Smooth muscle cell (in vitro differentiated cells): ENCODE measurements at regions not wholly inside any gene's neighbourhood (a gene's known extent, or its start where the extent isn't known, plus 50 kb on each side); places are given as distances from the start of the nearest gene placed in this dataset.

Experiments
- DNase-seq: peaks from one replicate; lab custom pipeline; 2025; ENCODE audit not compliant: unreplicated experiment; lab: John Stamatoyannopoulos, UW
- H2AFZ ChIP-seq: fragments of 200-600 bp; sonication (generic); 2 replicates; pipeline ENCODE4 v1.6.0; 2016; ENCODE audit warnings: antibody characterized with exemption, low read depth, mild to moderate bottlenecking
- H3F3A ChIP-seq: fragments of 200-600 bp; sonication (generic); 2 replicates; pipeline ENCODE4 v1.6.0; 2017; ENCODE audit warnings: antibody characterized with exemption, low read depth
- H3K27ac ChIP-seq: fragments of 200-600 bp; sonication (generic); 2 replicates; pipeline ENCODE4 v1.5.1; 2016; ENCODE audit warnings: low read depth, mild to moderate bottlenecking
- H3K27me3 ChIP-seq: fragments of 200-600 bp; sonication (generic); 2 replicates; pipeline ENCODE4 v1.6.1; 2016; ENCODE audit warnings: low read depth, mild to moderate bottlenecking
- H3K36me3 ChIP-seq: fragments of 200-600 bp; sonication (generic); 2 replicates; pipeline ENCODE4 v1.5.1; 2016; ENCODE audit warnings: low read depth
- H3K4me1 ChIP-seq: fragments of 200-600 bp; sonication (generic); 2 replicates; pipeline ENCODE4 v1.5.1; 2016; ENCODE audit warnings: low read depth
- H3K4me2 ChIP-seq: fragments of 200-600 bp; sonication (generic); 2 replicates; pipeline ENCODE4 v1.6.0; 2016; ENCODE audit warnings: mild to moderate bottlenecking
- H3K4me3 ChIP-seq: fragments of 200-600 bp; sonication (generic); 2 replicates; pipeline ENCODE4 v1.5.1; 2016; ENCODE audit warnings: mild to moderate bottlenecking
- H3K79me2 ChIP-seq: fragments of 200-600 bp; sonication (generic); 2 replicates; pipeline ENCODE4 v1.6.0; 2016; ENCODE audit warnings: low read depth, mild to moderate bottlenecking
- H3K9ac ChIP-seq: fragments of 200-600 bp; sonication (generic); 2 replicates; pipeline ENCODE4 v1.6.0; 2016; ENCODE audit warnings: low read depth
- H3K9me3 ChIP-seq: fragments of 200-600 bp; sonication (generic); replicated peaks from 2 replicates; pipeline ENCODE4 v1.5.1; 2016; ENCODE audit warnings: low read depth
- H4K20me1 ChIP-seq: fragments of 200-600 bp; sonication (generic); 2 replicates; pipeline ENCODE4 v1.6.0; 2016; ENCODE audit warnings: low read depth
- CTCF ChIP-seq: fragments of 200-600 bp; sonication (generic); IDR thresholded peaks from 2 replicates; pipeline ENCODE4 v1.5.1; 2017; ENCODE audit warnings: borderline replicate concordance, mild to moderate bottlenecking, antibody characterized with exemption; ENCODE audit not compliant: insufficient read depth, poor library complexity, severe bottlenecking
- WGBS: methylation state at CpG from one replicate; pipeline ENCODE4 v1.1.7; 2016; ENCODE audit warnings: low lambda C conversion rate; 5-methylcytosine and 5-hydroxymethylcytosine counted together

- H3K4me1 ChIP-seq, result no peaks in the 10 kb centered on the region
- no peak overlapping the region for H3K4me3 ChIP-seq
- no peaks in the 10 kb centered on the region for H3K9me3 ChIP-seq
- no peak for TF ChIP-seq CTCF
- no peaks in the 10 kb centered on the region for H3F3A ChIP-seq
- H3K79me2 ChIP-seq, result no peaks in the 10 kb centered on the region
- no peak overlapping the region for H2AFZ ChIP-seq
- no peaks in the 10 kb centered on the region for H4K20me1 ChIP-seq
- H3K27ac ChIP-seq, result no peak overlapping the region
- H3K36me3 ChIP-seq, result no peaks in the 10 kb centered on the region
- no peaks in the 10 kb centered on the region for H3K27me3 ChIP-seq
- no peak overlapping the region for H3K4me2 ChIP-seq
- no peak for DNase-seq
- 24% methylated on average over 2 of the region's 2 CpGs for WGBS
- H3K9ac ChIP-seq, result no peak overlapping the region
These were observed 335.6 kb upstream of the BTBD3 start for GRCh38 chr20:11582060-11582459.

- no peaks in the 10 kb centered on the region for H3K4me1 ChIP-seq
- H3K9ac ChIP-seq, result no peak overlapping the region
- H3K4me3 ChIP-seq, result no peak overlapping the region
- H3K79me2 ChIP-seq, result no peaks in the 10 kb centered on the region
- no peak overlapping the region for H2AFZ ChIP-seq
- no peaks in the 10 kb centered on the region for H3K36me3 ChIP-seq
- no peaks in the 10 kb centered on the region for H3K27me3 ChIP-seq
- TF ChIP-seq CTCF, result peak; percentile 42
- H3F3A ChIP-seq, result no peaks in the 10 kb centered on the region
- no peaks in the 10 kb centered on the region for H4K20me1 ChIP-seq
- WGBS, result 62% methylated on average over 3 of the region's 3 CpGs
- no peak overlapping the region for H3K4me2 ChIP-seq
- H3K9me3 ChIP-seq, result no peaks in the 10 kb centered on the region
- H3K27ac ChIP-seq, result no peak overlapping the region
- no peak for DNase-seq
These were observed 331.8 kb upstream of the BTBD3 start for GRCh38 chr20:11585752-11586352.

DNA sequence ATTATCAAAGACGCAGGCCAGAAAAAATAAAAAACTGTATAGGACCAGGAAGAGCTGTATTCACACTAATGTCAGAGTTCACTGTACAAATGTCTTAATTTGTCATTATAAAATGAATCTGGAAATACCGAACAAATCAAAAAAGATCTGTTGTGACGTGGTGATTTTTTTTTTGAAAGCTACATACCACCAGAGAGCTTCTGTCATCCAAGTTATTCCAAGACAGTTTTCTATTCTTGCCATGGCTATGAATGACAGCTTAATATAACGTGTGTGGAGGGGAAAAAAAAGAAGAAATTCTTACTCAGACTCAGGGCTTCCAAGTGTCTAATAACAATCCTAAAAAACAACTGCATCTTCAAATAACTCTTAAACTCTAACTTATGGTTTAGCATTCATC lies 328.8 kb upstream of the BTBD3 start:
- no peak overlapping the region for H3K4me2 ChIP-seq
- no peak overlapping the region for H3K27ac ChIP-seq
- no peak overlapping the region for H2AFZ ChIP-seq
- no peaks in the 10 kb centered on the region for H3K79me2 ChIP-seq
- WGBS, result 87% methylated on average over 4 of the region's 4 CpGs
- TF ChIP-seq CTCF, result no peak
- no peak for DNase-seq
- no peak overlapping the region for H3K9ac ChIP-seq
- no peaks in the 10 kb centered on the region for H3F3A ChIP-seq
- no peak overlapping the region for H3K4me3 ChIP-seq
- no peaks in the 10 kb centered on the region for H3K36me3 ChIP-seq
- no peaks in the 10 kb centered on the region for H4K20me1 ChIP-seq
- H3K9me3 ChIP-seq, result no peaks in the 10 kb centered on the region
- no peaks in the 10 kb centered on the region for H3K4me1 ChIP-seq
- H3K27me3 ChIP-seq, result no peaks in the 10 kb centered on the region

- no peaks in the 10 kb centered on the region for H3F3A ChIP-seq
These were observed 325.7 kb upstream of the BTBD3 start for GRCh38 chr20:11591965-11592364.

More at GRCh38 chr20:11591965-11592364, 325.7 kb upstream of the BTBD3 start:
- H3K4me1 ChIP-seq, result no peaks in the 10 kb centered on the region
- no peak overlapping the region for H3K4me3 ChIP-seq
- no peak overlapping the region for H2AFZ ChIP-seq
- no peak for DNase-seq
- no peaks in the 10 kb centered on the region for H3K9me3 ChIP-seq
- H3K79me2 ChIP-seq, result no peaks in the 10 kb centered on the region
- no peaks in the 10 kb centered on the region for H4K20me1 ChIP-seq
- no peak overlapping the region for H3K4me2 ChIP-seq
- no peaks in the 10 kb centered on the region for H3K27me3 ChIP-seq
- H3K27ac ChIP-seq, result no peak overlapping the region
- H3K9ac ChIP-seq, result no peak overlapping the region
- H3K36me3 ChIP-seq, result no peaks in the 10 kb centered on the region
- no peak for TF ChIP-seq CTCF
